HG02588 (cell line): ENCODE measurements at regions not wholly inside any gene's neighbourhood (a gene's known extent, or its start where the extent isn't known, plus 50 kb on each side); places are given as distances from the start of the nearest gene placed in this dataset.

Source experiments
- ATAC-seq: cut with Tn5 transposase; IDR thresholded peaks from one replicate; pipeline ENCODE4 v1.9.1; 2021; ENCODE audit warnings: mild to moderate bottlenecking, moderate library complexity; ENCODE audit not compliant: unreplicated experiment

- ATAC-seq = no peak
These were observed 57.9 kb upstream of the EXOC6 start for GRCh38 chr10:92790440-92790839.

DNA sequence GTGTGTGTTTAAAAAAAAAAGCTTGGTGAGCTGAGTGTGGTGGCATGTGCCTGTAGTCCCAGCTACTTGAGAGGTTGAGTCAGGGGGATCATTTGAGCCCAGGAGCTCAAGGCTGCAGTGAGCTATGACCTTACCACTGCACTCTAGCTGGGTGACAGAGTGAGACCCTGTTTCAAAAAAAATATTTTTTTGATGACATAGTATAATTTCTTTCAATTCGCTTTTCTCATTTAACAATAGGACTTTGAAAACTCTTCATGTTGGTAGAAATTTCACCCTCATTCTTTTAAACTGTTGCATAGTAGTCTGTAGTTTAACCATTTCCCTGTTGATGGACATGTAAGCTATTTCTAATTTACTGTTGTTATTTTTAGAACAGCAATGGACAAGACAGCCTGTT is 55.7 kb upstream of the EXOC6 start:
- no peak for ATAC-seq
